GM19023 (cell line): ENCODE measurements at regions not wholly inside any gene's neighbourhood (a gene's known extent, or its start where the extent isn't known, plus 50 kb on each side); places are given as distances from the start of the nearest gene placed in this dataset.
"Not testable (repeated sequence)": the region's sequence is repeated elsewhere in the genome, so short reads cannot be mapped to it uniquely, and the experiment has no call there.

Source experiments
- ATAC-seq: cut with Tn5 transposase; IDR thresholded peaks from one replicate; pipeline ENCODE4 v1.9.1; 2021; ENCODE audit warnings: mild to moderate bottlenecking, moderate library complexity; ENCODE audit not compliant: unreplicated experiment

DNA sequence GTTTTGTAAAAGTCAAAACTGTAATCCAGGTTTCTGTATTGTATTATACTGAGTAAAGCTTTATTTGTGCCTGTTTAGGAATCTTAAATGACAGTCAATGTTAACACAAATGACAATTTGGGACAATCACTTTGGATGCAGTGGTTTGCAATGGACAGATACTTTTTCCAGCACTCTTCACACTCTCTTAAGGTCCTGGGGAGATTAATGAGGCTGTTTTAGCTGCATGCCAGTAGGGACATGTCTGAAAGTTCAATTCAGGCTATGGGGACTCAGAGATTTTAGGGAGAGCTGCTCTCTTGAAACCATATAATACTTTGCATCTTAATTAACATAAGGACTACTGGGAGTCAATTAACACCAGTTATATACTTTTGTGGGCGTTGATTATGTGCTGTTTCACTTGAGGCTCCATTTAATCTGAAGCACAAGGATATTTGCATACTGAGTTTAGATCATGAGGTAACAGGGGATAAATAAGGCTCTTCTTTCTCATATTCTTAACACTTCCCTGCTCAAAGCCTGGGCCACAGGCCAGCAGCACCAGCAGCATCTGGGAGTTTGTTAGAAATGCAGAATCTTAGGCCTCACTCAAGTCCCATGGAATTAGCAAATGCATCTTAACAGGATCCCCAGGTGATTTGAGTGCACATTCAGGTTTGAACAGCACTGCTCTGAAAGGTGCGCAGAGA is 972.8 kb downstream of the PLOD2 start:
- no peak for ATAC-seq

GRCh38 chr3:145190138-145190537 is 970.8 kb downstream of the PLOD2 start:
- ATAC-seq, result no peak

- no peak for ATAC-seq
These were observed 970.2 kb downstream of the PLOD2 start for GRCh38 chr3:145190761-145191160.

DNA sequence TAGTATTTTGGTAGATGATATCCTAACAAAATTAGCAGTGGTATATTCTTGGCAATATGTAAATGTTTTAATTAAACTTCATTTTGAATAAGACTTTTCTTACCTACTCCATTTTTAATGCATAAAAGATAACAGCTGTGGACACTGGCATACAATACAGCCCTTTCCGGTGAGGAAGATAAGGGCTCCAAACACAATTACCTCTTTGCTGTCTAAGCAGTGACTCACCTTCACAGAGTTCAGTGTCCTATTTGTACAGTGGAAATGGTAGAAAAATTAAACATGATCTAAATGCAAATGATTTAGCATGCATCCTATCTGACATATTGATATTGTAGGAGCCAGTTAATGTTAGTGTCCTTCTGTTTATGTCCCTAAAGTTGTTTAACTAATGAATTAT is 969.4 kb downstream of the PLOD2 start:
- ATAC-seq, result no peak

DNA sequence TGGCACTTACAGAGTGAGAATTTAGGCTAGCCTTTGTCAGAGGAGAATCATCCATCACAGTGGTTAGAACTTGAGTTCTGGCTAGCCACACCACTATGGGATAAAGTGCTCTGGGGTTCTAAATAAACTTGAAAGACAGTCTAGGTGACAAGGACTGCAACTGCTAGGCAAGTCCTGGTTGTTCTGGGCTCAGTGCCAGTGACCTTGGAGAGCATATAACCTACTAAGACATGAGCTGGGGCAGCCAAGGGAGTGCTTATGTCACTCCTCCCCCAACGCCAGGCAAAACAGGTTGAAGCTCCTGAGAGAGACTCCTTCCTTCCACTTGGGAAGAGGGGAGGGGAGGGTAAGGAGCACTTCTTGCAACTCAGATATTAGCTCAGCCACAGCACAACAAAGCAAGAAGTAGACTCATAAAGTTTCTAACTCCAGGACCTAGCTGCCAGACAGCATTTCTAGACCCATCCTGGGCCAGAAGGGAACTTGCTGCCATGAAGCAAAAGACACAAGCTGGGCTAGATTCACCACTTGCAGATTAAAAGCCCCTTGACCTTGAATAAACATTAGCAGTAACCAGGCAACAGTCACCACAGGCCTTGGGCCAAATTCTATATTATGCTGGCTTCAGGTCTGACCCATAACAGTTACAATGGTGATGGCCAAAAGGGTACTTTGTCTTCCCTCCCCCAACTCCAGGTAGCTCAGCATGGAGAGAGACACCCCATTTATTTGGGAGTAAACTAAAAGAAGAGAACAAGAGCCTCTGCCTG is 963.7 kb downstream of the PLOD2 start:
- ATAC-seq, result no peak

GRCh38 chr3:145197821-145198220 is 963.2 kb downstream of the PLOD2 start:
- no peak for ATAC-seq

DNA sequence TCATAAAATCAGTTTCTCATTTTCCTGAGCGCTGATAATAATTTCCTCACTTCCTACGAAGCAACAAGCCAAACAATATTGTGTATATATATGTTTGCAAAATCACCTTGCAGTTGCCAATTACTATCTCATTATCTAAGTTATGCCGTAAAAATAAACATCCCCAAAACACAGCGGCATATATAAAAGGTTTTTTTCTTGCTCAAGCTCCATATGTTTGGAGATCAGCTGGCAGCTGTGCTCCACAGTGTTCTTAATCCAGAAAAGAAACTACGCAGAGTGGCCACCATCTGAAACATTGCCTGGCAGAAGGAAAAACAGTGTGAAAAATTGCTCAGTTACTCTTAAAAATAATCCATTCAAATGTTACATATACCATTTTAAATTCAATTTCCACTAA is 951.4 kb downstream of the PLOD2 start:
- ATAC-seq, result no peak

DNA sequence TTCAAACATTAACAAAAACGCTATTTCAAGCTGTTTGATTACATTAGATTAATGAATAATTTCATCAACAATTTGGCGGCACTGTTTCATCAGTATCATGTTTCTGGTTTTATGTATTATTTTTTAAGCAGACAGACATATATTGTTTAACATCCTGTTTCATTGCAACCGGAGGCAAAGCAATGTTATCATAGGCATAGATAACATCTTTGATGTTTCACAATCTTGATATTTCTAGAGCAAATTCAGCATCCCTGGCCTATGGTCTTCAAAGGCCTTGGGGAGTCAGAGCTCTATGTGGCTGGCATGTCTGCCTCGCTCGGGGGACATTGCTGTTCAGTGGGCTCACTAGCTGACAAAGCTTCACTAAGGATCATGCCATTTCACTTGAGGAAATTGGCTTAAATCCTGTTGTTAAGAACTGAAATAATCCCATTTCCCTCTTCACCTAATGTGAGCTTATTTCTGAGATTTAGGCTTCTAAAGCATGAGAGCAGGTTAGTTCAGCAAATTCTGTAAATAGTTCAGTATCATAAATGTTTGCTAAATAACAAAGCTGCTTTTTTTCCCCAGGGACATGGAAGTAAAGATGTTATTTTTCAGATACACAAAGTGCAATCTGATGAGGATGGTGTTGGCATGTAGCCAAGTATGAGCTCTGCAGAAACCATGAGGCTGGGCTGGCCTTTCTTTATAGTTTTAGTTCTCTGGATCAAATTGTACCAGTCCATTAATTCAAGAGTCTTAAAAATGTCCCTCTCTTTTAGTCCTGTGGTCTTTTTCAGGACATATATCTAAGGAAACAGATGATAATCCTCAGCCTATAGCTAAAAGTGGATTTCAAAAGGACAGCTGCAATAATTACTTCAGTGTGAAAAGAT is 941.4 kb downstream of the PLOD2 start:
- ATAC-seq, result no peak

DNA sequence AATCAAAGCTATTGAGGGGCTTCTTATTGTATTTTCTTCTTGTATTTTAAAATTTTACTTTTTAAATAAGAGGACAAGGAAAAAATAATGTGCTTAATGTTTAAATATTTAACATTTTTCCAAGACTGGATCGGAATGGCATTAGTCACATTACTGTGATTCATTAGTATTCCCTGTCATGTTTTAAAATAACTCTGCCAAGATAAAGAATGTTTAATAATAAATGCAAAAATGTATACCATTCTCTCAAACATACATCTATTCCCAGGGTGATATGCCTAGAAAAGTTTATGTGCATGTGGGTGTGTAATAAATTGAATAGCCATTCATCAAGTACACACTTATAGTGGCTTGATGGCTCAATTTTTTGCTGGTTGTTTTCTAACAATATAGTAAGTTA is 936.1 kb downstream of the PLOD2 start:
- ATAC-seq, result no peak

DNA sequence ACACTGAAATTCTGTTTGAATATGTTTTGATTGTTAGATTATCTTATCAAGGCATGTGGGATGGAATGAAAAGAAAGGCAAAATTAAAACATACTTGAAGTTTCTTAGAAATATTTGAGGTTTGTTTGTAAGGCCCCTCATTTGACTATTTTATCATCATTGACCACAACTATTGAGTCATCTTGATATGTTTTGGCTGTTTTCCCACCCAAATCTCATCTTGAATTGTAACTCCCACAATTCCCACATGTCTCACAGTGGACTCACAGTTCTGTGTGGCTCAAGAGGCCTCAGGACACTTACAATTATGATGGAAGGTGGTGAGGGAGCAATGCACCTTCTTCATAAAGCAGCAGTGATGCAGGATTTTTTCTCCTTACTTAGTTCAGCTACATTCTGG is 917.1 kb downstream of the PLOD2 start:
- ATAC-seq, result no peak

- ATAC-seq, result no peak
These were observed 916.7 kb downstream of the PLOD2 start for GRCh38 chr3:145244327-145244726.

- ATAC-seq, result no peak
These were observed 914.7 kb downstream of the PLOD2 start for GRCh38 chr3:145246291-145246690.

GRCh38 chr3:145248928-145249327 is 912.1 kb downstream of the PLOD2 start:
- ATAC-seq, result no peak

DNA sequence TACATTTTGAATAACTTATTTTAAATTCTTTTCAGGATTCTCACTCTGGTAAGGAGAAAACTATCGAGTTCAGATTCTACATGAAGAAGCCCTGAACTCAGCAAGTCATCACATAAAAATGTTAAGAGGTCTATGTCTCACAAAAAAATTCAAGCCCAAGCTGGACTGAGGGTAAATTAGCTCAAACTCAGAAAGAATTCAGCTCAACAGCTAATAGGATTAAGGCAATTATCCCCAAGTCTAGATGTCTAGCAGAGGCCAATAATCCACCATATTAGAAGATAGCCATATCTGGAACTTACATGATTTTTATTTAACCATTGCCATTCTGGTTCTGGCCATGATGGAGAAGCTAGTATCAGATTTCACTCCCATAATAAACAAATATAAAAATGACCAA is 909.7 kb downstream of the PLOD2 start:
- no peak for ATAC-seq

- not testable (repeated sequence) for ATAC-seq
These were observed 903.0 kb downstream of the PLOD2 start for GRCh38 chr3:145257967-145258366.

DNA sequence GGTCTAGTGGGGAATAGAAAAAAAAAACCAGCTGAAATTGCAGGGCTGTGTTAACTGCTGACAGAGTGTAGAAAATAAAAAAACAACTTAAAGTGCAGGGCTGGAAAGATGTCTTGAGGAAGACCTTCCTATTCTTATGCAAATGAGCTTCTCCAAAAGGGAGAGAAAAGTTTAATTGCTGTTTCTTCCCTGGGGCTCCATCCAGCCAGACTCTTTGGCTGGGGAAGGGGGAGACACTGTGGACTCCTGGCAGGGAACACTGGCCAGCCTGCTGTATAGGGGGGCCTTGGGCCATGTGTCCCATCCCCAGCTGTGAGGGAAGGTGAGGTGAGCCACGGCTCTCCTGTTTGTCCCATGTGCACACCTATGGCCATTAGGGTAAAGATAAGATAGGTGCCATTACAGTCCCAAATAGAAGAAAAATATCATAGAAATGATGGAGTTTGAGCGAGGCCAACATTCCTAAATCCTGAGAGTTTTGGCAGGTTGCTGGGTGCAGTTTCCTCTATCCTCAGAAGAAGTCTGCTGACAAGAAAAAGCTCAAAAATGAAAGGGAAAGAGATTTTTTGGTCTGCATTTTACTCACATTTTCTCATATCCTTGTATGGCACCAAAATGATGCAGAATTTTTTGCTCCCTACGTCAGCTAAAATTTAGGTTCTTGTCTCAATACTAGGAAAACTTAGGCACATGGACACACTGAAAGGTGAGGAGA is 901.7 kb downstream of the PLOD2 start:
- no peak for ATAC-seq

DNA sequence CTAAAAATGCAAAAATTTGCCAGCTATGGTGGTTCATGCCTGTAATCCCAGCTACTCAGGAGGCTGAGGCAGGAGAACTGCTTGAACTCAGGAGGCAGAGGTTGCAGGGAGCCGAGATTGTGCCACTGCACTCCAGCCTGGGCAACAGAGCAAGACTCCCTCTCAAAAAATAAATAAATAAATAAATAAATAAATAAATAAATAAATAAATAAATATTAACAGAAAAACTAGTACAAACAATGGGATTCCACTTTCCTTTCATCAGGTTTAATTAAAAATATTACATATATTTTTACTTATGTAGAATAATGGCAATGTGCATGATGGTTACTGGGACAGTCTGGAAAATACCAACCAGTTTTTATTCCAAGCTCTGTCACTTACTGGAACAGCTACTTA is 897.5 kb downstream of the PLOD2 start:
- ATAC-seq, result not testable (repeated sequence)

DNA sequence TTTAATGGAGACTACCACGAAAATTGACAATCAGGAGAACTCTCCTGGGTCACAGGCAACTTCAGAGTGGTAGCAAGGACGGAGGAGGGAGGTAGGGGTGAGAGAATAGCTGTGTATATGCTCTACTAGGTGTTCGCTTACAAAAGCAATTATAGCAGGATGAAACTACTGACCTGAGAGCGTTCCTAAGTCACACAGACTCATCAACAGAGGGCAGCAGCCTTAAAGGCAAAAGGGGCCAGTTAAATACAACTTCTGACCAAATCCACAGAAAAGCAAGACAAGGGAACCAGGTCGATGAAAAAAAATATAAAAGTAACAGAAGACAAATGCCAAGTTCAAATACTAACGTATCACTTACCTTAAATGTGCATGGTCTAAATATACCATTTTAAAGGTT is 894.6 kb downstream of the PLOD2 start:
- ATAC-seq, result no peak

DNA sequence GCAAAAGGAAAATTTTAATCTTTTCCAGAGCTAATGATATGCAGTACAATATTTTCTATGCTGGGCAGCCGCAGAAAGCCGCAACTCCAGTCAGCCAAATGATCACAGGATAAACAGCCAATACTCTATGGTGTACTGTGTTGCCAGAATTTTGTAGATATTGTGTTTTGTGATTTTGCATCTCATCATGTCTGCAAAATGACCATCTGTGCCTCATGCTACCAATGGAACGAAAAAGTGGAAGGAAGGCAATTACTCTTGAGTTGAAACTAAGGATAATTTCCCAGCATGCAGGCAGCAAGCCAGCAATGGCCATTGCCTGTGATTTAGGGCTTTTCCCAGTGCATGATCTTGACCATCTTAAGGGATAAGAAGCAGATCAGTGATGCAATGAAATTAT is 891.9 kb downstream of the PLOD2 start:
- ATAC-seq, result no peak

DNA sequence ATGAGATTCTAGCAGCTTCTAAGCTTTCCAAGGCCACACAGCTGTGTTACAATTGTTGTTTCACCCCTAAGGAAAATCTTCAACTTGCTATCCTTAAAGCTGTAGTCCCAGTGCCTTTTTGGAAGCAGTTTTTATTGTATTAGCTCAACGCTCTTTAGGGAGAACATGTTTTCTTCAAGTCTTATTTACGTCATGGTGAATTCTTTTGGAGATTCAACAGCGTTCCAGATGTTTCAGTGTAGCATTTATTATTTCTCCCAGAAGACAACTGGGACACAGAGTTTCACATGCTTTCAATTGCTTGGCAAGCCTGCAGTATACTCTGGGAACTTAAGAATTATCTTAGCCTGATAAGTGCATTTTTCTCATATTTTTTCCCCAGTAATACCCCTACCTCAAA is 888.3 kb downstream of the PLOD2 start:
- ATAC-seq, result no peak

DNA sequence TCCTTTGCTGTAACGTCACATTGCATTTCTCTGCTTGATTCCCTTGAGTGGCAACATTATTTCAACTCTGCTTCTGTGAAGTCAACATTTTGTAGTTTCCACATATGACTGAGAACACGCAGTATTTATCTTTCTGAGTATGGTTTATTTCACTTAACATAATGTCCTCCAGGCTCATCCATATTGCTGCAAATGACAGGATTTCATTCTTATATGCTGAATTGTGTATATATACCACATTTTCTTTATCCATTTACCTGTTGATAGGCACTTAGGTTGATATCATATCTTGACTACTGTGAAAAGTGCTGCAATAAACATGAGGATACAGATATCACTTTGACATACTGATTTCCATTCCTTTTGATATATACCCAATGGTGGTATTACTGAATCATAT is 878.5 kb downstream of the PLOD2 start:
- no peak for ATAC-seq
